ENCODE measurements at regions not wholly inside any gene's neighbourhood (a gene's known extent, or its start where the extent isn't known, plus 50 kb on each side); places are given as distances from the start of the nearest gene placed in this dataset.
"Not testable (repeated sequence)": the region's sequence is repeated elsewhere in the genome, so short reads cannot be mapped to it uniquely, and the experiment has no call there.

GRCh38 chr2:88927128-88927527 is 235.7 kb downstream of the RPIA start:
- no peak for DNase-seq

DNA sequence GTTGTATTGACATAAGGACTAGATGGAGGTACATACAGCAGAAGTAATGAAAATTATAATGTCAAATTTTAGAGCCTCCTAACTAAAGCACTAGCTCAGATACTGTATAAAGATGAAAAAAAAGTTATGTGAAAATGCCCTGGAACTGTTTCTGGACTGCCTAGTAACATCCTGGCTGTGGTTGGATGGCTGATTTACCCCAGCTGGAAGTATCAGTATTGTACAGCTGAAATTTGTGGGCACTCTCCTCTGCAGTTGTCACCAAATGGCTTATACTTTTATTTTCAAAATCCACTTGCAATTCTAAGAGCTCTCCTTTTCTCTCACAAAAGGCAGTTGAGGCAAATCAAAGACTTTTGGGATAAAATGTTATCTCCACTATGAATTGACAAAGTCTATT is 239.2 kb downstream of the RPIA start:
- no peak for DNase-seq

- DNase-seq, result no peak
Observed at GRCh38 chr2:88932686-88933085, 241.2 kb downstream of the RPIA start.

GRCh38 chr2:88933091-88933490 is 241.6 kb downstream of the RPIA start:
- DNase-seq, result peak; percentile 14

- peak; percentile 27 for DNase-seq
Observed at GRCh38 chr2:88933980-88934379, 242.5 kb downstream of the RPIA start.

DNA sequence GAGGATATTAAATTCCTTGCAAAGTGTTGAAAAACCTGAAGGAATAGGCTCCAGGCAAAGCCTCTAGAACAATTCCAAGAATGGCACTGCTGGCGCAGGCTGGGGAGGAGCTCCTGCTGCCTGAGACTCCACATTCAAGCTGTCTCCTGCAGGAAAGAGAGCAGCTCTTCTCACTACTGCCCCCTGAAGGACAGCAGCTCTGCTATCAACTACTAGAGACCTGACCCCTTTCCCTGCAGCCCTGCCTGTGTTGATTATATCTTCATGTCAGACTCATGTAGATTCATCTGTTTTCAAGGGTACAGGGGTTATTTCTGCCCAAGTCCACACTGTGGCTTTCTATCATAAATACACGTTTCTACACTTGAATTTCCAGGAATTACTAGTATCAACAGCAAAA is 249.7 kb downstream of the RPIA start:
- peak; percentile 44 for DNase-seq

- no peak for DNase-seq
Observed at GRCh38 chr2:88942798-88943197, 251.3 kb downstream of the RPIA start.

- no peak for DNase-seq
Observed at GRCh38 chr2:88949336-88949735, 257.9 kb downstream of the RPIA start.

GRCh38 chr2:88950010-88950409 is 258.5 kb downstream of the RPIA start:
- no peak for DNase-seq

DNA sequence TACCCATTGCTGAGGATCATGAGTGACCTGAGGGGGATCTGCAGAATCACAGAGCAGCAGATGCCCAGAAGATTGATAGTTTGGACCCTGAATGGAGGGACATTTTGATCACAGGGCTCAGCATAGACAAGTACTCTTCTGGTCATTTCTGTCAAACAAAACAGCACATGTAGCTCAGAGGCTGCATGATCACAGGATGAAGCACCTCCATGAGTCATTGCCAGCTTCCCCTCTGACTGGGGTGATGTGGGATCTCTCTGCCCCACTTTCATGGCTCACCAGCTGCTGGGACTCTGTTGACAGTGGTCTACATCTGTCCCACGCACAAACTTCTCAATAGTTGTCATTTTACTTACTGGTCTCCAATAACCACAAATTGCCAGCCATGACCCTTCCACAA is 264.1 kb downstream of the RPIA start:
- no peak for DNase-seq

- no peak for DNase-seq
Observed at GRCh38 chr2:88959480-88960204, 268.2 kb downstream of the RPIA start.

DNA sequence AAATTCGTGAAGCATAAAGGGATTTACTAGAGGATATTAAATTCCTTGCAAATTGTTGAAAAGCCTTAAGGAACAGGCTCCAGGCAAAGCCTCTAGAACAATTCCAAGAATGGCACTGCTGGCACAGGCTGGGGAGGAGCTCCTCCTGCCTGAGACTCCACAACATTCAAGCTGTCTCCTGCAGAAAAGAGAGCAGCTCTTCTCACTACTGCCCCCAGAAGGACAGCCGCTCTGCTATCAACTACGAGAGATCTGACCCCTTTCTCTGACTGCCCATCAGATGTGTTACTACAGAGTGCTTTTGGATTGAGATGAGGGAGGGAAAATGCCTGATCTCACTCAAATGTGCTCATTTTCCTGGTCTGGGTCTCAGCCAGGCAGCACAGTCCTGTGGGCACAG is 269.9 kb downstream of the RPIA start:
- DNase-seq, result not testable (repeated sequence)

DNA sequence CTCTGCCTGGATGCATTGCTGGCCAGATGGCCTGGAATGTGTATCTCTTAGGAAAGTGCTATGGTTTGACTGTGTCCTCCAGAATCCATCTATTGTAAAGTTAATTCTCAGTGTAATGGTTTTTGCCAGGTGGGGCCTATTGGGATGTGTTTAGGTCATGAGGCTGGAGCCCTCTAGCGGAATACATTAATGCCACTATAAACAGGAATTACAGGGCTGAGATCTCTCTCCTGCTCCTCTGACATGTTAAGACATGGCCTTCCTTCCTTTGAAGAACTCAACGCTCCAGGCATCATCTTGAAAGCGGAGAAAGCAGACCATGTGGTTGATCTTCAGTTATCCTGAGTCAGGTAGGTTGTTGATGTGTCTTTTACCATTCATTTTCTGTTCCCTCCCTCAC is 276.4 kb downstream of the RPIA start:
- DNase-seq, result no peak

- DNase-seq, result not testable (repeated sequence)
Observed at GRCh38 chr2:88978011-88978410, 286.5 kb downstream of the RPIA start.

DNA sequence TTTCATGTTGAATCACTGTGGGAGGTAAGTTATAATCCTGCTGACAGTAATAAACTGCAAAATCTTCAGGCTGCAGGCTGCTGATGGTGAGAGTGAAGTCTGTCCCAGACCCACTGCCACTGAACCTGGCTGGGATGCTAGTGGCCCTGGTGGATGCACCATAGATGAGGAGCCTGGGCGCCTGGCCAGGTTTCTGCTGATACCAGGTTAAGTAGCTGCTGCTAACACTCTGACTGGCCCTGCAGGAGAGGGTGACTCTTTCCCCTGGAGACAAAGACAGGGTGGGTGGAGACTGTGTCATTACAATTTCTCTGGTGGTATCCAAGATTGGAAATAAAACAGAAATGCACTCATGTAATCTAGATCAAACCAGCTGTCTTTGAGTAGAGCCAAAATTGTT is 287.0 kb downstream of the RPIA start:
- not testable (repeated sequence) for DNase-seq

DNA sequence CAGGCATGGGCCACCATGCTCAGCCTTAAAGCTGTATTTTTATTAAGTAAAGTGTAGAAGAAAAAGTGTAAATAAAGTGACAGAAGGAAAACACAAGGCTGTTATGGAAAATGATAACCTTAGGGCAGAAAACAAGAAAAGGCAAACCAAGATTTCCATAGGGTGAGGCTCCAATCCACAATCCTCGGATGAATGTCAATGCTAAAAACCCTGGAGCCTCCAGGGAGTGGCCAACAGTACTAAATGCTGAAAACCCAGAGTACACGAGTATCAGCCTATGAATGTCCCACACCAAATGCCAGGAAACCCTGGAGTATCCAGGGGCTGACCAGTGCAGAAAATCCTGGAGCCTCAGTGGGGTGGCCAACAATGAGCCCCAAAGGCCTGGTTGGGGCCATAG is 292.6 kb downstream of the RPIA start:
- DNase-seq, result not testable (repeated sequence)

- DNase-seq, result peak; percentile 35
Observed at GRCh38 chr2:88986721-88987330, 295.4 kb downstream of the RPIA start.

DNA sequence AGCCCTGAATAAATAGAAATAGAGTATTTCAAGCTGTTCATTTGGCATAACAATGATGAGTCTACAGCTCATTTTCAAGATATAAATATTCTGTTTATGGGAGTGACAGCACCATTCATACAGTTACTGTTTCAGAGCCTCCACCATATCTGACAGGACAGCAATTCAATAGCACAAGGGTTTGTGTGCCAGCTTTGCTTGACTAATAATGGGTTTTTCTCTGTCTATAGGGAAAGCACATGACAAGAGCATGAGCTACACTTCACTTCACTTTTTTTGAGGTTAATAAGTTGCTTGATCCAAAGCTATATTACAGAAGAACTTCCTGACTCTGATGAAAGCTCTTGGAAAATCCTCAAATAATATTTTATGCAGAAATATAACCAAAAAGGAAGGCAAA is 297.1 kb downstream of the RPIA start:
- not testable (repeated sequence) for DNase-seq

- not testable (repeated sequence) for DNase-seq
Observed at GRCh38 chr2:88992819-88993218, 301.3 kb downstream of the RPIA start.

DNA sequence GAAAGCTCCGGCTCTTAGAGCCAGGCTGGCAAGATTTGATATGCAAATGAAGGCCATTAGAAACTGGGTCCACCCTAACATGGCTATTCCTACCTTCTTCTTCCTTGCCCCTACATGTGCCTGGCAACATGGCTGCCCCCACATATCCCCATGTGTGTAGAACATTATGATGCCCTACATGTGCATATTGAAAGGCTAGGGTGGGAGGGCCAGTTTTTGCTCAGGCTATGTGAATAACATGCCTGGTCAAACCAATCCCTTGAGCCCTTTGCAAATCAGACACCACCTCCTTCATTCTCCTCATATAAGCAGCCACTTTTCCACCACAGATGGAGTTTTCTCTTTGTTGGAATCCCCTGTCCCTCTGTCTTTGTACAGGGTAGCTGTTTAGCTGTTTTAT is 303.4 kb downstream of the RPIA start:
- DNase-seq, result not testable (repeated sequence)

GRCh38 chr2:88996588-88996987 is 305.1 kb downstream of the RPIA start:
- not testable (repeated sequence) for DNase-seq

DNA sequence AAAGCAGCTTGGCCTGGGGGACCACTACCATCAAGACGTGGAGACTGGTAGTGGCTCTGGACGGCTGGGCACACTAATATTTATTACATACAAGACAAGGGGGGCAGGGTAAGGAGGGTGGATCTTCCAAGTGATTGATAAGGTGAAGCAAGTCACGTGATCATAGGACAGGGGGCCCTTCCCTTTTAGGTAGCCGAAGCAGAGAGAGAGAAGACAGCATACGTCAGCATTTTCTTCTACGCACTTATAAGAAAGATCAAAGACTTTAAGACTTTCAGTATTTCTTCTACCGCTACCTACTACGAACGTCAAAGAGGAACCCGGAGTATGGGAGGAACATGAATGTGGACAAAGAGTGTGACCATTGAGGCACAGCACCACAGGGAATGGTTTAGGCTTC is 307.9 kb downstream of the RPIA start:
- DNase-seq, result no peak

DNA sequence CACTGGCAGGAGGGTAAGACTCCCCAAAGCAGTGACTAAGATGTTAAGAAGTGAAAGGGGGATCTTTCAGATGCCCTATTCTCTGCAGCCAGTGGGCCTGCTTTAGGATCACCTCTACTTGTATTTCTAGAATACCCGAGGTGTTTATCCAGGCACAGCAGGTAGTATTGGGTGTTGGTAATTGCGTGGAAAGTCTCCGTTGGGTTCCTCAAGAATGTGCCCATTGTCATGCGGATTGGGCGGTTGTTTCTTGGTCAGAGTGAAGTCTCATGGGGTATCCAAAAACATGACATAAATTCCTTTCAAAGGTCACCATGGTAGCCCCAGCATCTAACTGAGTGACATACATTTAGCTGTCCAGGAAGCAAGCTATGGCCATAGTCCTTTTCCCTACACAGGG is 308.8 kb downstream of the RPIA start:
- DNase-seq, result no peak

GRCh38 chr2:89004238-89004637 is 312.8 kb downstream of the RPIA start:
- DNase-seq, result not testable (repeated sequence)

GRCh38 chr2:89020566-89020965 is 329.1 kb downstream of the RPIA start:
- not testable (repeated sequence) for DNase-seq
